Head of caudate nucleus (tissue), 42 donors: ENCODE measurements at regions not wholly inside any gene's neighbourhood (a gene's known extent, or its start where the extent isn't known, plus 50 kb on each side); places are given as distances from the start of the nearest gene placed in this dataset.

Experiments used
- DNase-seq, 42 donors: peaks; one replicate each; pipeline versions ENCODE4 v3.0.0 to v3.0.0-alpha.2; 2020 to 2021; ENCODE audit warnings: mixed read lengths in 7 of 42
- intact Hi-C: fragments of 100-400 bp; cut with DNase I; formaldehyde crosslinking; loops from one replicate; pipeline ENCODE4 v1.15.0; 2022

DNA sequence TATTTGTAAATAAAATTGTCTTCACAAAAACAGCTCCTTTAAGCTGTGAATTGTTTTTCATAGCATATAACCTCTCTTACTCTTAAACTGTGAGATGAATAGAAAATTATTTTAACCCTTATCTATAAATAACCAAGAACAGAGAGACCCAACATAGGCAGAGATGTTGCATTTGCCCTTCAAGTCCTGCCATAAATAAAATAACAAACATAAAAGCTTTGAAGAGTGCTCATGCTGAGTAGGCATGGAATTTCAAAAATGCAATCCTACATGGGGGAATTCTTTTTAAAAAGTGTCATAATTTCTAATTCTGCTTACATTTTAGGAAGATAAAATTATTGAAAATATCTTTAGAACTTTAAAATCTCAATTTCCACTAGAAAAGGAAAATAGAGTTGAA is 124.1 kb upstream of the FERD3L start:
- intact Hi-C loops = no loop called here
- no peak for DNase-seq

DNA sequence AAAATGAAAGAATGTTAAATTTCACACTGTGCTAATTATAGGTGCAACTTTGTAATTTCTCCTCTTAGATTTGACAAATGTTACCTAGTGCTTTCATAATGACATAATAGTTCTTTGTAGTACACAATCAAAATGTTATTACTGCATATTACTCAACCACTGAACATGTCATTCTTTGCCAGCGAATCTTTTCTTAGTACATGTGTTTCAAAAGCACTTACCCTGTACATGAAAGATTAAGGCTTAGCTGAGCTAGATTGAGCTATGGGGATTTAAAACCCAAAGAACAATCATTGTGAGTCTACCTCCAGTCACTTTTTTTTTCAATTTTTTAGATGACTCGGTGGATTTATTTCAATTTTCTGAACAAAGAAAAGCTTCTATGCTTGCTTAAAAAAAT is 123.5 kb upstream of the FERD3L start:
- no peak for DNase-seq
- intact Hi-C loops = no loop called here

- intact Hi-C loops = no loop called here
- no peak for DNase-seq
Observed at GRCh38 chr7:19262826-19263225, 117.6 kb upstream of the FERD3L start.

- intact Hi-C loops = no loop called here
- DNase-seq = no peak
Observed at GRCh38 chr7:19249281-19249680, 104.1 kb upstream of the FERD3L start.

DNA sequence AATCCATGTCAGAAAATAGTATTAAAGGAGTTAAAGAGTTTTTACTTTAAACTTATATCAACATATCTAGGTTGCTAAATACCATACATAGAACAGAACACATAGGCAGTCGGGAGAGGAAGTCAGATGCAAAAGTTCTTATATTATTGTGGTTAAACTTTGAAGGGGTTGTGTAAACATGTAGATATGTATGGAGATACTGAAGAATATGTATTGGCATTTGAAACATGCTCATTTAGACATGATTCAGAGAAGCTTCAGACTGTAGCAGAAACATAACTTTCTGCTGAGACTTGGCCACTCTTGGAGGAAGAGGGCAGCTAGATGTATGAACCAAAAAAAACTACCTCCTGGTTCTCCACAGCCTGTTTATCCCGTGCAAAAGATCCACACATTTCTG is 103.5 kb upstream of the FERD3L start:
- intact Hi-C loops = no loop called here
- no peak for DNase-seq

DNA sequence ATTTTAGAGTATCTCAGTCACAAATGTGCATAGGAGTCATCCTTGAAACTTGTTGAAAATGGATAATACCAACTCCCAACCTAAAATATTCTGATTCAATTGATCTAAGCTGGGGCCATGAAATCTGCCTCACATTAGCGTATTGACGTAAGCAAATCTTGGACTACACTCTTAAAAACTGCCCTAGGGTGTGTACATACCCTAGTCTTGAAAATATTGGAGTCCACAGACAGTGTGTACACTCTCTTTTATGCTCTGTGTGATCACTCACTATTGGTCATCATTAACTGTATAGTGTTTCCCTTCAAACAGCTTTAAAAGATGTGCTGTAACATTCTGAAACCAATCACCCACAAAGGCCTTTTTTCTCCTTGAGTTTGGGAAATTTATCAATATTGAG is 102.9 kb upstream of the FERD3L start:
- no peak for DNase-seq
- intact Hi-C loops = no loop called here

DNA sequence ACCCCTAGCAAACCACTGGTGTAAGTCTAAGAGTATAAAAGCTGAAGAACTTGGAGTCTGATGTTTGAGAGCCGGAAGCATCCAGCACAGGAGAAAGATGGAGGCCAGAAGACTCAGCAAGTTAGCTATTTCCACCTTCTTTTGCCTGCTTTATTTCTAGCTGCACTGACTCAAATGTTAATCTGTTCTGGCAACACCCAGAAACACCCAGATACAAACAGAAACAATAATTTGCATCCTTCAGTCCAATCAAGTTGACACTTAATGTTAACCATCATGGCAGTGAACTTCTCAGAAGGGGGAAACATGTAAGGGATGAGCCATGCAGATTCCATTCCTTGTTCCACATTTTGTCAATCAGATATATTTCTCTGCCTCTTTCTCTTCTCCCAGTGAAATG is 101.8 kb upstream of the FERD3L start:
- intact Hi-C loops = no loop called here
- no peak for DNase-seq

DNA sequence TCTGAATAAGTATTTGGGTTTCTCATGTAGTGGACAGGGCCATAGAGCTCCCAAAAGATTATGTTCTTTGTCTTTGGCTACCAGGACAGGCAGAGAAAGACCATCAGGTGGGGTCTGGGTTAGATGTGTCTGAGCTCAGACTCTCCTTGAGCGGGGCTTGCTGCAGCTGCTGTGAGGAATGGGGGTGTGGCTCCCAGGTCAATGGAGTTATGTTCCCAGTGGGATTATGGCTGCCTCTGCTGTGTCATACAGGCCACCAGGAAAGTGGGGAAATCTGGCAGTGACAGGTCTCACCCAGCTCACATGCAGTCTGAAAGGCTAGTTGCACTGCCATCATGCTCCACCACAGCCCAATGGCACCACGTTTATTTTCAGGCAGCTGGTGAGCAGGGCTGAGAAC is 97.0 kb upstream of the FERD3L start:
- DNase-seq = no peak
- intact Hi-C loops = no loop called here

- no peak for DNase-seq
- intact Hi-C loops = no loop called here
Observed at GRCh38 chr7:19239951-19240350, 94.7 kb upstream of the FERD3L start.

GRCh38 chr7:19235680-19236079 is 90.5 kb upstream of the FERD3L start:
- DNase-seq = no peak
- intact Hi-C loops = no loop called here

- DNase-seq = no peak
- intact Hi-C loops = no loop called here
Observed at GRCh38 chr7:19224951-19225350, 79.7 kb upstream of the FERD3L start.

- intact Hi-C loops = no loop called here
- no peak for DNase-seq
Observed at GRCh38 chr7:19215412-19215811, 70.2 kb upstream of the FERD3L start.

DNA sequence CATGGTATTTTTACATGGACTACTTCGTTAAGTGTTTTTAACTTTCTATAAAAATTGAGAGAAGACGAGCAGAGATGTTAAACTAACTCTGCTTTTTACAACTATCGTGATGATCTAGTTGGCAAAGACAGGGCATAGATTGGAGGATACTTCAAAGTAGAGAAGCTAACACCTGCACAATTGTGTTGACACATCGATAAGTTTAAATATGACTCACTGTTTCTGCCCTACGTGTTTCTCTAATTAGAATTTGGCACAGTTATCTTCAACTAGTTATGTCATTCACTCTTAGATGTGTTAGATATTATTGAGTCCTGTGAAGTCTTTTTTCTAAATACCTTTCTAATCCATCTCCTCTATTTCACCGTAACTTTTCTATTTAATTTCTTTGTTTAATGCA is 68.5 kb upstream of the FERD3L start:
- peak in 1 of 42 donors; percentile 4 for DNase-seq
- intact Hi-C loops = no loop called here

- no peak for DNase-seq
- intact Hi-C loops = no loop called here
Observed at GRCh38 chr7:19210893-19211413, 65.7 kb upstream of the FERD3L start.

- intact Hi-C loops = no loop called here
- no peak for DNase-seq
Observed at GRCh38 chr7:19209166-19209696, 64.0 kb upstream of the FERD3L start.

- intact Hi-C loops = no loop called here
- DNase-seq = no peak
Observed at GRCh38 chr7:19206721-19207120, 61.5 kb upstream of the FERD3L start.

- no peak for DNase-seq
- intact Hi-C loops = loop anchor here (5.0 kb wide), 1 partner anchor 344 kb away; no protein-coding TSS in a partner anchor
Observed at GRCh38 chr7:19203686-19204085, 58.5 kb upstream of the FERD3L start.

DNA sequence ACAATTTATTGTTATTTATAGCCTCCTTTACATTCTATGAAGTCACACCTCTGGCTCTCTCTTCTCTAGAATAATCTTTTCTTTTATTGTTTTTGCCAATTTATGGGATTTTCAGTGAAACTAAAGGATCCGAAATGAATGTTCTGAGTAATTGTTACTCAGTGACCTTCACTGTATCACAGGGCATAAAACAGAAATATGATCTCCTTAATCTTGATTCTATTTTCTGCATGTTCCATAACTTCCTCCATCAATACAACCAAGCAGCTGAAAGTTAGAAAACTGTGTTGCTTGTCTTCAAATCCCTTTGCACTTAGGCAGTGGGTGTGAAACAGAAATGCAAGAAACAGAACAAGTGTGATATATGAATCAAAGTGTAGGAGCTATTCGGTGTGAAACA is 57.4 kb upstream of the FERD3L start:
- intact Hi-C loops = loop anchor here (5.0 kb wide), 1 partner anchor 345 kb away; no protein-coding TSS in a partner anchor
- no peak for DNase-seq
